ENCODE measurements at regions not wholly inside any gene's neighbourhood (a gene's known extent, or its start where the extent isn't known, plus 50 kb on each side); places are given as distances from the start of the nearest gene placed in this dataset.

GRCh38 chr4:111048316-111048715, 425.4 kb upstream of the PITX2 start:
- DNase-seq (ENCODE audit: low read depth, low spot score), result no peak
- Histone ChIP-seq H3K36me3 (ENCODE audit: control insufficient read depth in 2 of 2, extremely low read depth in 1 of 2, insufficient read depth in 2 of 2, low read length in 2 of 2) (no peaks in the 10 kb centered on the region), H2AFZ (ENCODE audit: low read depth, low read length) (no peak overlapping the region), H3K4me1 (ENCODE audit: control insufficient read depth, extremely low read depth, insufficient read depth, low read length) (no peaks in the 10 kb centered on the region), H3K79me2 (ENCODE audit: control insufficient read depth, insufficient read depth, low read length) (no peaks in the 10 kb centered on the region), H4K20me1 (replicated peaks; ENCODE audit: control insufficient read depth, extremely low read depth, insufficient read depth, low read length) (no peaks in the 10 kb centered on the region), H3K9me1 (replicated peaks; ENCODE audit: control insufficient read depth, extremely low read depth, insufficient read depth, low read length) (no peaks in the 10 kb centered on the region), H3K27ac (ENCODE audit: insufficient read depth, low read depth, low read length) (no peak overlapping the region), H3K9me3 (replicated peaks; ENCODE audit: control insufficient read depth, insufficient read depth, low read length) (no peaks in the 10 kb centered on the region), H3K4me2 (ENCODE audit: insufficient read depth, low read length) (no peak overlapping the region), H3K27me3 (ENCODE audit: control insufficient read depth in 2 of 2, insufficient read depth in 2 of 2, low read length in 2 of 2) (no peaks in the 10 kb centered on the region), H3K9ac (replicated peaks; ENCODE audit: extremely low read depth, insufficient read depth, low read length) (no peak overlapping the region), H3K4me3 (replicated peaks in 1 of 3; ENCODE audit: insufficient read depth in 1 of 3, low read depth in 1 of 3, low read length in 3 of 3) (no peak overlapping the region)
- intact Hi-C loops (cut with micrococcal nuclease), result no loop called here
- FAIRE-seq, result no peak
- no TSS peak for BruUV-seq (replicated peaks)
- ChIA-PET CTCF (no interaction called here), POLR2A (no interaction called here)
- TF ChIP-seq FOS (IDR thresholded peaks at IDR 0.05; ENCODE audit: borderline replicate concordance, insufficient read depth, low read length) (no peak), EZH2 (IDR thresholded peaks at IDR 0.05; ENCODE audit: borderline replicate concordance, low read depth, low read length, severe bottlenecking) (no peak), POLR2A (IDR thresholded peaks at IDR 0.05; ENCODE audit: low read depth, low read length) (no peak), POLR2AphosphoS5 (IDR thresholded peaks at IDR 0.05; ENCODE audit: insufficient read depth, low read depth, low read length) (no peak), MAX (IDR thresholded peaks at IDR 0.05; ENCODE audit: insufficient read depth, insufficient read length) (no peak), MYC (IDR thresholded peaks at IDR 0.05; ENCODE audit: low read depth, low read length) (no peak)
- dilution Hi-C loops (cut with MboI; ENCODE audit: extremely low pct_ligation_motif_present, low sequenced_read_pairs), result no loop called here

GRCh38 chr4:111064342-111064993, 441.6 kb upstream of the PITX2 start:
- Histone ChIP-seq H3K27me3 (ENCODE audit: control insufficient read depth in 2 of 2, insufficient read depth in 2 of 2, low read length in 2 of 2) (no peaks in the 10 kb centered on the region), H3K27ac (ENCODE audit: insufficient read depth, low read depth, low read length) (no peak overlapping the region), H3K4me1 (ENCODE audit: control insufficient read depth, extremely low read depth, insufficient read depth, low read length) (no peaks in the 10 kb centered on the region), H3K79me2 (ENCODE audit: control insufficient read depth, insufficient read depth, low read length) (no peaks in the 10 kb centered on the region), H3K4me3 (replicated peaks in 1 of 3; ENCODE audit: insufficient read depth in 1 of 3, low read depth in 1 of 3, low read length in 3 of 3) (no peak overlapping the region), H2AFZ (ENCODE audit: low read depth, low read length) (no peak overlapping the region), H3K4me2 (ENCODE audit: insufficient read depth, low read length) (no peak overlapping the region), H4K20me1 (replicated peaks; ENCODE audit: control insufficient read depth, extremely low read depth, insufficient read depth, low read length) (no peaks in the 10 kb centered on the region), H3K36me3 (ENCODE audit: control insufficient read depth in 2 of 2, extremely low read depth in 1 of 2, insufficient read depth in 2 of 2, low read length in 2 of 2) (no peaks in the 10 kb centered on the region), H3K9me1 (replicated peaks; ENCODE audit: control insufficient read depth, extremely low read depth, insufficient read depth, low read length) (no peaks in the 10 kb centered on the region), H3K9ac (replicated peaks; ENCODE audit: extremely low read depth, insufficient read depth, low read length) (no peak overlapping the region), H3K9me3 (replicated peaks; ENCODE audit: control insufficient read depth, insufficient read depth, low read length) (no peaks in the 10 kb centered on the region)
- ChIA-PET POLR2A (no interaction called here), CTCF (no interaction called here)
- DNase-seq (ENCODE audit: low read depth, low spot score) (no peak), FAIRE-seq (no peak)
- intact Hi-C loops (cut with micrococcal nuclease), result no loop called here
- no peak for TF ChIP-seq JUN (IDR thresholded peaks at IDR 0.05; ENCODE audit: borderline replicate concordance, insufficient read depth, insufficient read length, low read depth)
- TF ChIP-seq FOS (IDR thresholded peaks at IDR 0.05; ENCODE audit: borderline replicate concordance, insufficient read depth, low read length), result no peak
- no peak for TF ChIP-seq MAX (IDR thresholded peaks at IDR 0.05; ENCODE audit: insufficient read depth, insufficient read length)
- TF ChIP-seq GATA2 (IDR thresholded peaks at IDR 0.05; ENCODE audit: insufficient read depth, insufficient read length, low read depth, low read length), result no peak
- TF ChIP-seq POLR2AphosphoS5 (IDR thresholded peaks at IDR 0.05; ENCODE audit: insufficient read depth, low read depth, low read length), result no peak
- dilution Hi-C loops (cut with MboI; ENCODE audit: extremely low pct_ligation_motif_present, low sequenced_read_pairs), result no loop called here
- BruUV-seq (replicated peaks), result no TSS peak

Measured in endothelial cell of umbilical vein (primary cell).